ENCODE measurements at regions not wholly inside any gene's neighbourhood (a gene's known extent, or its start where the extent isn't known, plus 50 kb on each side); places are given as distances from the start of the nearest gene placed in this dataset.

- no peak for DNase-seq
- intact Hi-C loops (cut with DNase I), result no loop called here
- no peak for ATAC-seq (ENCODE audit: poor library complexity)
These were observed 177.7 kb upstream of the CIBAR2 start for GRCh38 chr16:85289760-85290625.

- intact Hi-C loops (cut with DNase I), result no loop called here
- ATAC-seq (ENCODE audit: poor library complexity) (no peak), DNase-seq (no peak)
These were observed 178.5 kb upstream of the CIBAR2 start for GRCh38 chr16:85290626-85291301.

- DNase-seq (peak; percentile 80), ATAC-seq (ENCODE audit: poor library complexity) (peak; percentile 72)
- intact Hi-C loops (cut with DNase I), result no loop called here
These were observed 179.3 kb upstream of the CIBAR2 start for GRCh38 chr16:85291302-85292148.

GRCh38 chr16:85293458-85293857, 181.2 kb upstream of the CIBAR2 start:
- DNase-seq (no peak), ATAC-seq (ENCODE audit: poor library complexity) (no peak)
- intact Hi-C loops (cut with DNase I), result no loop called here

GRCh38 chr16:85293904-85294642, 181.8 kb upstream of the CIBAR2 start:
- intact Hi-C loops (cut with DNase I), result no loop called here
- DNase-seq, result no peak
- peak; percentile 44 for ATAC-seq (ENCODE audit: poor library complexity)

GRCh38 chr16:85294810-85295508, 182.7 kb upstream of the CIBAR2 start:
- ATAC-seq (ENCODE audit: poor library complexity) (no peak), DNase-seq (no peak)
- intact Hi-C loops (cut with DNase I), result no loop called here

GRCh38 chr16:85296859-85297660, 184.8 kb upstream of the CIBAR2 start:
- intact Hi-C loops (cut with DNase I), result no loop called here
- DNase-seq (no peak), ATAC-seq (ENCODE audit: poor library complexity) (peak; percentile 67)

GRCh38 chr16:85297881-85298280, 185.6 kb upstream of the CIBAR2 start:
- ATAC-seq (ENCODE audit: poor library complexity) (no peak), DNase-seq (no peak)
- intact Hi-C loops (cut with DNase I), result no loop called here

- intact Hi-C loops (cut with DNase I), result no loop called here
- no peak for DNase-seq
- ATAC-seq (ENCODE audit: poor library complexity), result no peak
These were observed 188.2 kb upstream of the CIBAR2 start for GRCh38 chr16:85300406-85300968.

- ATAC-seq (ENCODE audit: poor library complexity), result no peak
- no peak for DNase-seq
- intact Hi-C loops (cut with DNase I), result no loop called here
These were observed 189.0 kb upstream of the CIBAR2 start for GRCh38 chr16:85301231-85301630.

- intact Hi-C loops (cut with DNase I), result no loop called here
- ATAC-seq (ENCODE audit: poor library complexity), result no peak
- no peak for DNase-seq
These were observed 190.0 kb upstream of the CIBAR2 start for GRCh38 chr16:85302018-85302847.

- intact Hi-C loops (cut with DNase I), result no loop called here
- ATAC-seq (ENCODE audit: poor library complexity), result no peak
- DNase-seq, result no peak
These were observed 190.6 kb upstream of the CIBAR2 start for GRCh38 chr16:85302848-85303353.

- ATAC-seq (ENCODE audit: poor library complexity) (peak; percentile 49), DNase-seq (peak; percentile 78)
- intact Hi-C loops (cut with DNase I), result no loop called here
These were observed 191.1 kb upstream of the CIBAR2 start for GRCh38 chr16:85303354-85303883.

GRCh38 chr16:85304337-85304736, 192.1 kb upstream of the CIBAR2 start:
- no peak for ATAC-seq (ENCODE audit: poor library complexity)

GRCh38 chr16:85306071-85306792, 194.0 kb upstream of the CIBAR2 start:
- ATAC-seq (ENCODE audit: poor library complexity) (peak; percentile 28), DNase-seq (peak; percentile 92)
- intact Hi-C loops (cut with DNase I), result no loop called here

More at GRCh38 chr16:85304337-85304736, 192.1 kb upstream of the CIBAR2 start:
- intact Hi-C loops (cut with DNase I), result no loop called here
- no peak for DNase-seq
